Lower leg skin (tissue), 3 donors: ENCODE measurements at regions not wholly inside any gene's neighbourhood (a gene's known extent, or its start where the extent isn't known, plus 50 kb on each side); places are given as distances from the start of the nearest gene placed in this dataset.

Experiments
- CTCF ChIP-seq, 3 donors: fragments of 450-650 bp; IDR thresholded peaks; one replicate each; pipeline ENCODE4 v1.5.1; 2016; ENCODE audit warnings: antibody characterized with exemption in 3 of 3, mild to moderate bottlenecking in 3 of 3, moderate library complexity in 2 of 3
- POLR2A ChIP-seq, 2 donors: fragments of 450-650 bp; IDR thresholded peaks; one replicate each; pipeline ENCODE4 v1.6.1; 2016 to 2017; ENCODE audit warnings: antibody characterized with exemption in 2 of 2, mild to moderate bottlenecking in 1 of 2, moderate library complexity in 1 of 2

GRCh38 chr2:217691516-217691915 lies 311.3 kb downstream of the TNS1 start:
- TF ChIP-seq CTCF (IDR thresholded peaks at IDR 0.05) = no peak
- no peak for TF ChIP-seq POLR2A (IDR thresholded peaks at IDR 0.05)
